Right lobe of liver (tissue), 4 donors: ENCODE measurements at regions not wholly inside any gene's neighbourhood (a gene's known extent, or its start where the extent isn't known, plus 50 kb on each side); places are given as distances from the start of the nearest gene placed in this dataset.

Experiments used
- CTCF ChIP-seq, 4 donors: fragments of 200-600 bp in 3 of 4; fragments of 450-650 bp in 1 of 4; IDR thresholded peaks; one replicate each; pipeline versions ENCODE4 v1.5.1 to v1.8.0; 2016 to 2022; ENCODE audit warnings: antibody characterized with exemption in 4 of 4, mild to moderate bottlenecking in 2 of 4
- POLR2A ChIP-seq: fragments of 450-650 bp; IDR thresholded peaks from one replicate; pipeline ENCODE4 v1.6.1; 2017; ENCODE audit warnings: antibody characterized with exemption, mild to moderate bottlenecking
- donor health status: DM: no; HTN: no; CAD: no.
- donor health status: DM: no; HTN: no; CAD: no.
- donor health status: DM: no; HTN: yes; CAD: no.

DNA sequence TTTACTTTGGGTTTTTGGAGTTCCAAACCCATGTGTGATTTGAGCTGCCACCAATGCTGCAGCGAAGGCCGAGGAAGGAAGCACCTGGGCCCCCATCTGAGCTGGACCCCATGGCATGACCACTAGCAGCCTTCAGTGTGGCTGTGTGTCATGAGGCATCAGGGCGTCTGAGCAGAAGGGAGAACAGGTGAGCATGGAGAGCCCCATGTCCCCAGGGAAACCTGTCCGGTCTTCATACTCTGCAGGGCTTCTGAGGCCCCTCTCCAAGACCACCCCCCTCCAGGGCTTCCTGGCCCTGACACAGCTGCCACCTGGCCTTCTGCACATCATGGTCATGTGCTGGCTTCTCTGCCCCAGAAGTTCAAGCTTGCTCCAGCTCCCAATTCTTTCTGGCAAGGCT is 169.1 kb upstream of the CST7 start:
- no peak for TF ChIP-seq CTCF (IDR thresholded peaks at IDR 0.05)
- TF ChIP-seq POLR2A = no peak
